Duodenal mucosa (tissue), 2 donors: ENCODE measurements at regions not wholly inside any gene's neighbourhood (a gene's known extent, or its start where the extent isn't known, plus 50 kb on each side); places are given as distances from the start of the nearest gene placed in this dataset.
A peak's percentile ranks its signal among the peaks of the same experiment; 100 is the strongest.
"Not testable (repeated sequence)": the region's sequence is repeated elsewhere in the genome, so short reads cannot be mapped to it uniquely, and the experiment has no call there.

Experiments
- H3K27ac ChIP-seq: one replicate; pipeline ENCODE4 v1.7.0; 2013; ENCODE audit warnings: low read depth, low read length
- H3K27me3 ChIP-seq, 2 donors: one replicate each; pipeline ENCODE4 v1.7.0; 2013; ENCODE audit warnings: low read length in 2 of 2, control low read depth in 1 of 2; ENCODE audit not compliant: insufficient read depth in 2 of 2, control insufficient read depth in 1 of 2
- H3K36me3 ChIP-seq, 2 donors: one replicate each; pipeline ENCODE4 v1.7.0; 2013; ENCODE audit warnings: low read length in 2 of 2, control low read depth in 1 of 2; ENCODE audit not compliant: insufficient read depth in 2 of 2, control insufficient read depth in 1 of 2
- H3K4me1 ChIP-seq, 2 donors: one replicate each; pipeline ENCODE4 v1.7.0; 2013; ENCODE audit warnings: low read length in 2 of 2, control low read depth in 1 of 2; ENCODE audit not compliant: insufficient read depth in 2 of 2, control insufficient read depth in 1 of 2
- H3K4me3 ChIP-seq, 2 donors: one replicate each; pipeline ENCODE4 v1.7.0; 2013; ENCODE audit warnings: low read length in 2 of 2, low read depth in 1 of 2
- H3K9ac ChIP-seq, 2 donors: one replicate each; pipeline ENCODE4 v1.7.0; 2013; ENCODE audit warnings: low read length in 2 of 2, low read depth in 1 of 2
- H3K9me3 ChIP-seq, 2 donors: one replicate each; pipeline ENCODE4 v1.7.0; 2013; ENCODE audit warnings: low read length in 2 of 2, control low read depth in 1 of 2; ENCODE audit not compliant: control insufficient read depth in 1 of 2

DNA sequence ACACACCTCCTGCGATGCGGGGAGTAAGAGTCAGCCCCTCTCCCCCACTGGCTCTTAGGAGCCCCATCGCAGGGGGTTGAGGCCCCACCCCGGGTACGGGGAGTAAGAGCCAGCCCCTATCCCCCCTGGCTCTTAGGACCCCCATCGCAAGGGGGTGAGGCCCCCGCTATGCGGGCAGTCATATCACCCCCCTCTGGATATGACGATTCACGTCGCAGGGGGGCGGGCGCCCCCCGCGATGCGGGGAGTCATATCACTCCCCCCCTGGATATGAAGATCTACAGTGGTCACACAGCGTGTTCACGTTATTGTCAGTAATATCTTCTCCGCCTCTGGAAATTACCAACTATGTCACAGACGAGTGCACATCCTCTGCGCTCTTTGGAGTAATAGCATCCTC lies 61.1 kb downstream of the DEFB131A start:
- not testable (repeated sequence) for H3K9ac ChIP-seq, H3K27me3 ChIP-seq, H3K4me3 ChIP-seq, H3K27ac ChIP-seq, H3K9me3 ChIP-seq, H3K36me3 ChIP-seq, H3K4me1 ChIP-seq

- H3K4me3 ChIP-seq, H3K9ac ChIP-seq, H3K27me3 ChIP-seq, H3K36me3 ChIP-seq, H3K27ac ChIP-seq, H3K9me3 ChIP-seq, H3K4me1 ChIP-seq: not testable (repeated sequence)
These were observed 62.5 kb downstream of the DEFB131A start for GRCh38 chr4:9506672-9507071.

DNA sequence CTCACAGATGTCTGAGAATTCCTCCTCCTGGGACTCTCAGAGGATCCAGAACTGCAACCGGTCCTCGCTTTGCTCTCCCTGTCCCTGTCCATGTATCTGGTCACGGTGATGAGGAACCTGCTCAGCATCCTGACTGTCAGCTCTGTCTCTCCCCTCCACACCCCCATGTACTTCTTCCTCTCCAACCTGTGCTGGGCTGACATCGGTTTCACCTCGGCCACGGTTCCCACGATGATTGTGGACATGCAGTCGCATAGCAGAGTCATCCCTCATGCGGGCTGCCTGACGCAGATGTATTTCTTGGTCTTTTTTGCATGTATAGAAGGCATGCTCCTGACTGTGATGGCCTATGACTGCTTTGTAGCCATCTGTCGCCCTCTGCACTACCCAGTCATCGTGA lies 68.7 kb downstream of the DEFB131A start:
- H3K4me3 ChIP-seq, H3K27me3 ChIP-seq, H3K4me1 ChIP-seq, H3K36me3 ChIP-seq, H3K27ac ChIP-seq, H3K9ac ChIP-seq, H3K9me3 ChIP-seq: not testable (repeated sequence)

GRCh38 chr4:9519631-9520030 lies 75.4 kb downstream of the DEFB131A start:
- H3K36me3 ChIP-seq, H3K4me3 ChIP-seq, H3K4me1 ChIP-seq, H3K9ac ChIP-seq, H3K27ac ChIP-seq, H3K9me3 ChIP-seq, H3K27me3 ChIP-seq: not testable (repeated sequence)

- H3K4me1 ChIP-seq, H3K27me3 ChIP-seq, H3K27ac ChIP-seq, H3K4me3 ChIP-seq, H3K36me3 ChIP-seq, H3K9me3 ChIP-seq, H3K9ac ChIP-seq: not testable (repeated sequence)
These were observed 78.7 kb downstream of the DEFB131A start for GRCh38 chr4:9522903-9523302.

DNA sequence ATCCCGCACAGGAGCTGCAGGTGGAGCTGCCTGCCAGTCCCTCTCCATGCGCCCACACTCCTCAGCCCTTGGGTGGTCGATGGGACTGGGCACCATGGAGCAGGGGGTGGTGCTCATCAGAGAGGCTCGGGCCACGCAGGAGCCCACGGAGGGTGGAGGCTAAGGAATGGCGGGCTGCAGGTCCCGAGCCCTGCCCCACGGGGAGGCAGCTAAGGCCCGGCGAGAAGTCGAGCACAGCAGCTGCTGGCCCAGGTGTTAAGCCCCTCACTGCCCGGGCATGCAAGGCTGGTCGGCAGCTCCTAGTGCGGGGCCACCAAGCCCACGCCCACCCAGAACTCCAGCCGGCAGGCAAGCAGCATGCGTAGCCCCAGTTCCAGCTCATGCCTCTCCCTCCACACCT lies 80.2 kb downstream of the DEFB131A start:
- H3K4me3 ChIP-seq, H3K36me3 ChIP-seq, H3K9ac ChIP-seq, H3K9me3 ChIP-seq, H3K27me3 ChIP-seq, H3K27ac ChIP-seq, H3K4me1 ChIP-seq: not testable (repeated sequence)

DNA sequence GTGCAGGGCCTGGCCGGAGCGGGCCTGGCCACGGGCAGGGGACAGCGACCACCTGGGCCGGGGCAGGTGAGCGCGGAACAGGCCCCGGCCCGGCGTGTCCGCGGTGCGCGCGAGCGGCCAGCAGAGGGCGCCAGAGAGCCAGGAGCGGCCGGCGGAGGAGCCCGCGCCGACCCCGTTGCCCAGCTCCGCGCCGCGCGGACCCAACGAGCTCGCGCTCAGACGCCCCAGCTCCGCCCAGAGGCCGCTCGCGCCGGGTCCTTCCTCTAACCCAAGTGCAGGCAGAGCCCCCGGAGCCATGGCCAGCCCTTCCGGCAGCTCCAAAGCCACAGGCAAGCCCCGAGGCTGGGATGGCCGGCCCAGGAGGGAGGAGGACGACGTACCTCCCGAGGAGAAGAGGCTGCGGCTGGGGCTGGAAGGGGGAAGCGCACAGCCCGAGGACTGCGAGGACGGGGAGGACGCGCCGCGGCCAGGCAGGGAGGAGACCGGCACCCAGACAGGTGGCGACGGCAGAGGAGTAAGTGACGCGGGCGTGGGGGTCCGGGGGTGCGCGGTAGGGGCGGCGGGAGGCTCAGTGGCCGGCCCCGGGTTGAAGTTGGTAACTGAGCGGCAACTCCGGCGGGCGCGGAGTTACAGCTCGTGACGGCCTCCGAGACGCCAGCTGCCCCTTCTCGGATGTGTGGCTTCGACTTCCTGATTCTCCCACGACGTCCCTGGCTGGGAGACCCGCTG lies 88.1 kb downstream of the DEFB131A start:
- not testable (repeated sequence) for H3K27me3 ChIP-seq, H3K4me1 ChIP-seq, H3K36me3 ChIP-seq, H3K9me3 ChIP-seq
- Histone ChIP-seq H3K27ac (peak overlapping the region; percentile 10), H3K4me3 (peak overlapping the region; percentile 55 to 72), H3K9ac (peak overlapping the region; percentile 33 to 51)

DNA sequence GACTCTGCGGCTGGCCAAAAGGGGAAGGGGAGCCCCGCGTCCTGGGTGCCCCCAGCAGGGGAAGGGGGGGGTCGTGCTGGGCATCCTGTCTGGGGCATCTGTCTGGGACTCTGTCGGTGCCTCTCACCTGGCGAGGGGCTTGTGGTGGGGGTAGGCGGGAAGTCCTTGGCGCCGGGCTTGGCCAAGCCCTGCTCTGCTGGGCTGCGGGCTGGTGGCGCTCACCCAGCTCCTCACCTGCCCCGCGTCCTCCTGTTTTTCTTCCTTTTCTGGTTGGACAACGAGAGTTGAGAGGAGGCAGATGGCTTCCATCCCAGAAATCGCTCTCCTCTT lies 88.6 kb downstream of the DEFB131A start:
- H3K9me3 ChIP-seq, H3K36me3 ChIP-seq, H3K27me3 ChIP-seq, H3K27ac ChIP-seq, H3K4me1 ChIP-seq, H3K9ac ChIP-seq: not testable (repeated sequence)
- H3K4me3 ChIP-seq = peak overlapping the region; percentile 55 to 72

GRCh38 chr4:9537101-9537500 lies 92.9 kb downstream of the DEFB131A start:
- peaks cover 5 to 13% of the 10 kb centered on the region in 2 donors for H3K4me1 ChIP-seq
- H3K9me3 ChIP-seq, H3K9ac ChIP-seq, H3K4me3 ChIP-seq, H3K36me3 ChIP-seq, H3K27ac ChIP-seq, H3K27me3 ChIP-seq: not testable (repeated sequence)

DNA sequence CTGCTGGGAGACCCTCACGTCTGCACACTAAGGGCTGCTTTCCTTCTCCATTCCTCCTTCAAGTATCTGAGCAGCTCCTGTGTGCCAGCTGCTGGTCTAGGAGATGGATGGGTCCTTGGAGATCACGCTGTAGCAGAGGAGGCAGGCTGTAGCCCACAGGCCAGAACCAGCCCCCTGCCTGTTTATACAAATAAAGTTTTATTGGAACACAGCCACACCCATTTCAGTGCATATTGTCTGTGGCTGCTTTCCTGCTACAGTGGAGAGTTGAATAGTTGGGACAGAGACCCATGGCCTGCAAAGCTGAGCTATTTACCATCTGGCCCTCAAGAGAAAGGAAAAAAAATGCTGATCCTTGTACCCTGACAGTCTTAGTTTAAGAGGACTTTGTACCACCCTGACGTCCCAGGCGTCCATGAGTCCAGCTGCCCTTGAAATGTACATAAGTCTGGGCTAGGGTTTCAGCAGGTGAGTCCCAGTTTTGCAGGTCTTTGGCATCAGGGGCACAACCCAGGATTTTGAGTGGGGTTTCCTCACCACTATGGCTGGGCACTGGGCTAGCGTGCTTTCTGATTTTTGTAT lies 95.8 kb downstream of the DEFB131A start:
- peaks cover 5 to 13% of the 10 kb centered on the region in 2 donors for H3K4me1 ChIP-seq
- H3K27ac ChIP-seq, H3K9me3 ChIP-seq, H3K9ac ChIP-seq, H3K4me3 ChIP-seq, H3K27me3 ChIP-seq, H3K36me3 ChIP-seq: not testable (repeated sequence)
